ENCODE measurements at regions not wholly inside any gene's neighbourhood (a gene's known extent, or its start where the extent isn't known, plus 50 kb on each side); places are given as distances from the start of the nearest gene placed in this dataset.

- TF ChIP-seq TCF12 (IDR thresholded peaks at IDR 0.05) (no peak), EZH2phosphoT487 (IDR thresholded peaks at IDR 0.05; ENCODE audit: borderline replicate concordance, low read depth) (no peak), CTCF (IDR thresholded peaks at IDR 0.05) (no peak), EP300 (IDR thresholded peaks at IDR 0.05; ENCODE audit: borderline replicate concordance in 1 of 2, low read depth in 1 of 2, low read length in 1 of 2) (no peak), RFX5 (IDR thresholded peaks at IDR 0.05; ENCODE audit: low read length) (no peak), SIN3A (IDR thresholded peaks at IDR 0.05; ENCODE audit: borderline replicate concordance, low read depth, low read length) (no peak), TAF1 (IDR thresholded peaks at IDR 0.05; ENCODE audit: borderline replicate concordance, low read depth, low read length) (no peak), MAX (IDR thresholded peaks at IDR 0.05; ENCODE audit: low read depth) (no peak), REST (IDR thresholded peaks at IDR 0.05; ENCODE audit: low read depth, low read length) (no peak), GATA2 (CRISPR knock-in tag; IDR thresholded peaks at IDR 0.05) (no peak), FOSL2 (IDR thresholded peaks at IDR 0.05; ENCODE audit: borderline replicate concordance, low read depth) (no peak), POLR2AphosphoS5 (IDR thresholded peaks at IDR 0.05; ENCODE audit: low read depth, low read length) (no peak), CHD2 (IDR thresholded peaks at IDR 0.05; ENCODE audit: low read length, partially characterized antibody) (no peak), YY1 (IDR thresholded peaks at IDR 0.05; ENCODE audit: low read depth) (no peak)
Measured at GRCh38 chr10:58453105-58453504, 59.6 kb upstream of the BICC1 start.
